MCF 10A (cell line): ENCODE measurements at regions not wholly inside any gene's neighbourhood (a gene's known extent, or its start where the extent isn't known, plus 50 kb on each side); places are given as distances from the start of the nearest gene placed in this dataset.
"Not testable (repeated sequence)": the region's sequence is repeated elsewhere in the genome, so short reads cannot be mapped to it uniquely, and the experiment has no call there.

Experiments
- BruUV-seq: library from RNA; stranded (reverse); fragments of 400-500 nt; replicated peaks from 2 replicates; lab custom pipeline; 2021; lab: Mats Ljungman, UMichigan
- CTCF ChIA-PET: fragments of 300-600 bp; sonication (Branson Sonifier 250); formaldehyde crosslinking; extraction: SDS; loops from one replicate; lab custom pipeline; 2021; ENCODE audit warnings: antibody characterized with exemption, inconsistent platforms; lab: Yijun Ruan, JAX
- POLR2A ChIA-PET: fragments of 300-600, 350-650 bp; sonication (Branson Sonifier 250); formaldehyde crosslinking; extraction: SDS; loops from one replicate; lab custom pipeline; 2020; ENCODE audit warnings: antibody characterized with exemption, inconsistent platforms; lab: Yijun Ruan, JAX
- DNase-seq: peaks from one replicate; pipeline ENCODE4 v3.0.0-alpha.2; 2018; ENCODE audit not compliant: unreplicated experiment
- H3K27ac Mint-ChIP-seq: one replicate; pipeline ENCODE4 v1.8.0; 2022; ENCODE audit warnings: mild to moderate bottlenecking, low read depth, mixed read lengths; ENCODE audit not compliant: unreplicated experiment
- H3K27me3 Mint-ChIP-seq: one replicate; pipeline ENCODE4 v1.8.0; 2022; ENCODE audit warnings: mixed read lengths; ENCODE audit not compliant: insufficient read depth, unreplicated experiment
- H3K36me3 Mint-ChIP-seq: one replicate; pipeline ENCODE4 v1.8.0; 2022; ENCODE audit warnings: mild to moderate bottlenecking, moderate library complexity, mixed read lengths; ENCODE audit not compliant: insufficient read depth, unreplicated experiment
- H3K4me1 Mint-ChIP-seq: one replicate; pipeline ENCODE4 v1.8.0; 2022; ENCODE audit warnings: mixed read lengths; ENCODE audit not compliant: insufficient read depth, unreplicated experiment
- H3K4me3 Mint-ChIP-seq: one replicate; pipeline ENCODE4 v1.8.0; 2022; ENCODE audit warnings: mild to moderate bottlenecking, moderate library complexity, mixed read lengths; ENCODE audit not compliant: unreplicated experiment
- H3K9me3 Mint-ChIP-seq: one replicate; pipeline ENCODE4 v1.8.0; 2022; ENCODE audit warnings: mixed read lengths; ENCODE audit not compliant: unreplicated experiment
- CTCF ChIP-seq: fragments of 200-600 bp; IDR thresholded peaks from one replicate; pipeline ENCODE4 v1.8.0; 2022; ENCODE audit warnings: antibody characterized with exemption, mild to moderate bottlenecking; ENCODE audit not compliant: unreplicated experiment
- intact Hi-C: fragments of 100-400 bp; cut with micrococcal nuclease; formaldehyde crosslinking; loops from 2 replicates; pipeline ENCODE4 v1.14.1; 2022

- no peak overlapping the region for H3K4me3 Mint-ChIP-seq
- CTCF ChIA-PET, result no interaction called here
- no peak for TF ChIP-seq CTCF
- H3K4me1 Mint-ChIP-seq, result no peaks in the 10 kb centered on the region
- no TSS peak for BruUV-seq
- no peak for DNase-seq
- intact Hi-C loops, result no loop called here
- peaks cover 43% of the 10 kb centered on the region for H3K9me3 Mint-ChIP-seq
- no peak overlapping the region for H3K27ac Mint-ChIP-seq
- H3K27me3 Mint-ChIP-seq, result no peaks in the 10 kb centered on the region
- H3K36me3 Mint-ChIP-seq, result no peaks in the 10 kb centered on the region
- POLR2A ChIA-PET, result no interaction called here
These were observed 359.0 kb upstream of the FGF16 start for GRCh38 chrX:77088233-77088632.

- TF ChIP-seq CTCF, result no peak
- H3K27me3 Mint-ChIP-seq, result no peaks in the 10 kb centered on the region
- peaks cover 49% of the 10 kb centered on the region for H3K9me3 Mint-ChIP-seq
- intact Hi-C loops, result no loop called here
- no peak for DNase-seq
- CTCF ChIA-PET, result no interaction called here
- POLR2A ChIA-PET, result no interaction called here
- no peak overlapping the region for H3K27ac Mint-ChIP-seq
- H3K36me3 Mint-ChIP-seq, result no peaks in the 10 kb centered on the region
- no peaks in the 10 kb centered on the region for H3K4me1 Mint-ChIP-seq
- H3K4me3 Mint-ChIP-seq, result no peak overlapping the region
- BruUV-seq, result no TSS peak
These were observed 332.7 kb upstream of the FGF16 start for GRCh38 chrX:77114501-77114900.

GRCh38 chrX:77118686-77119085, 328.5 kb upstream of the FGF16 start:
- Mint-ChIP-seq H3K27me3 (no peaks in the 10 kb centered on the region), H3K4me1 (no peaks in the 10 kb centered on the region), H3K4me3 (no peak overlapping the region), H3K27ac (no peak overlapping the region), H3K36me3 (no peaks in the 10 kb centered on the region), H3K9me3 (peaks cover 51% of the 10 kb centered on the region)
- TF ChIP-seq CTCF, result no peak
- no TSS peak for BruUV-seq
- DNase-seq, result no peak
- intact Hi-C loops, result no loop called here
- CTCF ChIA-PET, result no interaction called here
- POLR2A ChIA-PET, result no interaction called here

GRCh38 chrX:77119706-77120105, 327.5 kb upstream of the FGF16 start:
- no peaks in the 10 kb centered on the region for H3K27me3 Mint-ChIP-seq
- no peak overlapping the region for H3K4me3 Mint-ChIP-seq
- H3K36me3 Mint-ChIP-seq, result no peaks in the 10 kb centered on the region
- ChIA-PET POLR2A (no interaction called here), CTCF (no interaction called here)
- DNase-seq, result no peak
- no peaks in the 10 kb centered on the region for H3K4me1 Mint-ChIP-seq
- BruUV-seq, result no TSS peak
- no peak for TF ChIP-seq CTCF
- H3K27ac Mint-ChIP-seq, result no peak overlapping the region
- intact Hi-C loops, result no loop called here
- peaks cover 48% of the 10 kb centered on the region for H3K9me3 Mint-ChIP-seq

GRCh38 chrX:77123917-77124316, 323.3 kb upstream of the FGF16 start:
- H3K27me3 Mint-ChIP-seq, intact Hi-C loops, DNase-seq, H3K27ac Mint-ChIP-seq, H3K4me3 Mint-ChIP-seq, H3K36me3 Mint-ChIP-seq, BruUV-seq, POLR2A ChIA-PET, H3K4me1 Mint-ChIP-seq: not testable (repeated sequence)
- H3K9me3 Mint-ChIP-seq, result peaks cover 29% of the 10 kb centered on the region
- CTCF ChIA-PET, result interaction anchor here (0.6 kb wide), 1 partner anchor 227 kb away, joined by 4 read pairs; no protein-coding TSS in a partner anchor

- intact Hi-C loops, H3K4me3 Mint-ChIP-seq, DNase-seq, H3K9me3 Mint-ChIP-seq, H3K36me3 Mint-ChIP-seq, H3K27me3 Mint-ChIP-seq, H3K27ac Mint-ChIP-seq, POLR2A ChIA-PET, BruUV-seq, CTCF ChIA-PET, H3K4me1 Mint-ChIP-seq: not testable (repeated sequence)
These were observed 319.6 kb upstream of the FGF16 start for GRCh38 chrX:77127571-77127970.
